ENCODE measurements at regions not wholly inside any gene's neighbourhood (a gene's known extent, or its start where the extent isn't known, plus 50 kb on each side); places are given as distances from the start of the nearest gene placed in this dataset.
"Not testable (repeated sequence)": the region's sequence is repeated elsewhere in the genome, so short reads cannot be mapped to it uniquely, and the experiment has no call there.

DNA sequence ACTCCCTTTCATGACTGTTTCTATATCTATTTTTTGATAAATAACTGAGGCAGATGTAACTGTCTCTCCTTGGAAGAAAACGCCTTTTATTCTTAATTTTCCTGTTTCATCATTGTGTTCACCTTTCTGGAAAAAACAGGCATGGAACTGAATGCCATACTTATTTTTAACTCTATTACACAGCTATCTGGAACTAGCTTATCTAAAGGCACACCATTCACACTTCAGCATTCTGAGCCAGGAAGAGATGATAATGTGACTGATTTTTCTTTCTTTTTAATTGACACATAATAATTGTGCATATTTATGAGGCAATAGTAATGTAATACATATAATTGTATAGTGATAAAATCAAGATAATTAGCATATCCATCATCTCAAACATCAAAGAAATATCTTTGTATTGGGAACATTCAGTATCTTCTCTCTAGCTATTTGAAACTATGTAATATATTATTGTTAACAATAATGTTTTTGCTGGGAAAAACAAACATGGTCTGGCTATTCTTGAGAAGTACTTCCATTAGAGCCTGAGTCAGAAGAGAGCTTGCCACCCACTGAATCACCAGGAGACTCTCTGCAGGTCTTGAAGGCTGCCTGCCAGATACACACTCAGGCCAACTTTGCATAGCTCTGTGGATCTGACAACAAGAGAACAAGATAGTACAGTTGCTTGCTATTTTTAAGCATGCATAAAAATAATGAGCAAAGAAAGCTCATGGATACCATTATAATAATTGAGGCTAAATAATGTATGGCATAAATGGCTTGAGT, 501.0 kb upstream of the EDIL3 start:
- TF ChIP-seq TAF1 (IDR thresholded peaks at IDR 0.05; ENCODE audit: low read depth, low read length) (no peak), SPI1 (IDR thresholded peaks at IDR 0.05; ENCODE audit: low read depth, low read length) (no peak), POLR2AphosphoS5 (IDR thresholded peaks at IDR 0.05; ENCODE audit: low read depth, low read length) (no peak), POU2F2 (IDR thresholded peaks at IDR 0.05; ENCODE audit: low read depth, low read length) (no peak), POLR2A (IDR thresholded peaks at IDR 0.05; ENCODE audit: low read depth, low read length) (no peak), PAX5 (IDR thresholded peaks at IDR 0.05; ENCODE audit: insufficient read depth, low read length, severe bottlenecking) (no peak)
- DNase-seq (ENCODE audit: insufficient read length, low spot score) (no peak), FAIRE-seq (no peak)

DNA sequence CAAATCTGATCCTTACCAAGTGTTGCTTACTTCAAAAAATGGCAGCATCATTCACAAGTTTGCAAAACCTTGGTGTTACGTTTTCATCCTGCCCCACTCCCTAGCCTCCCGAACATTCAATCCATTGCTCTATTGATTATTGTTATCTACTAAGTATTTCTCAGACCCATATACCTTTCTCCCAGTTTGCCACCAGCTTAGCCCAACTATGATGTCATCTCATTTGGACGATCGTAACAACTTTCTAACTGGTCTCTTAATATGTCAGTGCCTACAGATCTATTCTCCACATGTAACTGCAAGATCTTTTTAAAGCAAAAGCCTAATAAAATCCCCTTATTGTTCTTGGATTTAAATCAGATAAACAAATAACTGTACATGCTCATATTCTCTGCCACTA, 497.1 kb upstream of the EDIL3 start:
- FAIRE-seq (no peak), DNase-seq (ENCODE audit: insufficient read length, low spot score) (no peak)
- TF ChIP-seq PAX5 (IDR thresholded peaks at IDR 0.05; ENCODE audit: insufficient read depth, low read length, severe bottlenecking) = no peak
- TF ChIP-seq SPI1 (IDR thresholded peaks at IDR 0.05; ENCODE audit: low read depth, low read length) = no peak
- no peak for TF ChIP-seq POLR2A (IDR thresholded peaks at IDR 0.05; ENCODE audit: low read depth, low read length)
- no peak for TF ChIP-seq TAF1 (IDR thresholded peaks at IDR 0.05; ENCODE audit: low read depth, low read length)

DNA sequence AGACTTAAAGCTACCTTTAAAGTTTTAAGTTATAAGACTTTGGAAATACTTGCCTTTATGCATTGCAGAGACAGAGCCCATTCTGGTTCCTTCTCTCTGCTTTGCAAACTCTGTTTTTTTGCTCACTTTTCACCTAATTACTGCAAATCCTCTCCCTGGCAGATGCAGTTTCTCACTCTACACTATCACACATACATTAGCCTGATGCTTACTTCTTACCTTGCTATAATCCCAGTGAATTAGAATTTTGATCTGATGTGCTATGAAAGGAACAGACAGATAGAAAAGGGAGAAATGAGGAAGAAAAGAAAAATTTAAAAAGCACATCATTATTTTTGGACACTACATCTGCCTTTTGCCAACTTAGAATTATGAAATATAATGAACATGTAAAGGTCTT, 489.5 kb upstream of the EDIL3 start:
- no peak for DNase-seq (ENCODE audit: insufficient read length, low spot score)
- no peak for FAIRE-seq
- no peak for TF ChIP-seq POU2F2 (IDR thresholded peaks at IDR 0.05; ENCODE audit: low read depth, low read length)
- no peak for TF ChIP-seq TAF1 (IDR thresholded peaks at IDR 0.05; ENCODE audit: low read depth, low read length)
- no peak for TF ChIP-seq SPI1 (IDR thresholded peaks at IDR 0.05; ENCODE audit: low read depth, low read length)
- TF ChIP-seq PAX5 (IDR thresholded peaks at IDR 0.05; ENCODE audit: insufficient read depth, low read length, severe bottlenecking) = no peak
- TF ChIP-seq POLR2AphosphoS5 (IDR thresholded peaks at IDR 0.05; ENCODE audit: low read depth, low read length) = no peak
- no peak for TF ChIP-seq POLR2A (IDR thresholded peaks at IDR 0.05; ENCODE audit: low read depth, low read length)

DNA sequence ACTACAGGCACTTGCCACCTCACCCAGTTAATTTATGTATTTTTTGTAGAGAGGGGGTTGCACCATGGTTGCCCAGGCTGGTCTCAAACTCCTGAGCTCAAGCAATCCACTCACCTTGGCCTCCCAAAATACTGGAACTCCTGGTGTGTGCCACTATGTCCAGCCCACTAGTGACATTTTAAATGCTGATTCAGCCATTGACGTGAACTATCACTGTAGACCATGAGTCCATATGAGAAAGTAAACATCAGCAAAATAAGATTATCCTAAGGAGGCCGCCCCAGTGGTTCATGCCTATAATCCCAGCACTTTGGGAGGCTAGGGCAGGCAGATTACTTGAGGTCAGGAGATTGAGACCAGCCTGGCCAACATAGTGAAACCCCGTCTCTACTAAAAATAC, 488.1 kb upstream of the EDIL3 start:
- DNase-seq (ENCODE audit: insufficient read length, low spot score) (no peak), FAIRE-seq (no peak)
- TF ChIP-seq TAF1 (IDR thresholded peaks at IDR 0.05; ENCODE audit: low read depth, low read length) (no peak), POLR2A (IDR thresholded peaks at IDR 0.05; ENCODE audit: low read depth, low read length) (no peak), PAX5 (IDR thresholded peaks at IDR 0.05; ENCODE audit: insufficient read depth, low read length, severe bottlenecking) (no peak), POU2F2 (IDR thresholded peaks at IDR 0.05; ENCODE audit: low read depth, low read length) (no peak), SPI1 (IDR thresholded peaks at IDR 0.05; ENCODE audit: low read depth, low read length) (no peak), POLR2AphosphoS5 (IDR thresholded peaks at IDR 0.05; ENCODE audit: low read depth, low read length) (no peak)

DNA sequence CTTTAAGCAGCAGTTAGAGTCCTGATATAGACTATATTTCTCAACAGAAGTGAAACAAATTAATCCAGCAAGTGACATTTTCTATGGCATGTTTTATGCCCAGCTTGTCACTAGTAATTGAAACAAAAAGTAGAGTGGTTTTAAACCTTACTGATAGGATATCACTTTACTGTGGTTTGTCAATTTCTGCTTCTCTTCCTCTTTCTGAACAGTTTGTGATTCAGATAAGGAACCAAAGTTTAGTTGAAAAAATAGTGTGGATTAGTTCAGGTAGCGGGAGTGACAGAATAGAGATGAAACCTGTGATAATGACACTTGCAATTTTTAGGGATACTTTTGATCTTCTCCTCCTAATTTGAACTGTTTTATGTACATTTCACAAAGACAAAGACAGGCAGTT, 485.7 kb upstream of the EDIL3 start:
- FAIRE-seq (no peak), DNase-seq (ENCODE audit: insufficient read length, low spot score) (no peak)
- no peak for TF ChIP-seq POLR2AphosphoS5 (IDR thresholded peaks at IDR 0.05; ENCODE audit: low read depth, low read length)
- TF ChIP-seq PAX5 (IDR thresholded peaks at IDR 0.05; ENCODE audit: insufficient read depth, low read length, severe bottlenecking) = no peak
- no peak for TF ChIP-seq TAF1 (IDR thresholded peaks at IDR 0.05; ENCODE audit: low read depth, low read length)
- no peak for TF ChIP-seq SPI1 (IDR thresholded peaks at IDR 0.05; ENCODE audit: low read depth, low read length)
- TF ChIP-seq POU2F2 (IDR thresholded peaks at IDR 0.05; ENCODE audit: low read depth, low read length) = no peak
- no peak for TF ChIP-seq POLR2A (IDR thresholded peaks at IDR 0.05; ENCODE audit: low read depth, low read length)

DNA sequence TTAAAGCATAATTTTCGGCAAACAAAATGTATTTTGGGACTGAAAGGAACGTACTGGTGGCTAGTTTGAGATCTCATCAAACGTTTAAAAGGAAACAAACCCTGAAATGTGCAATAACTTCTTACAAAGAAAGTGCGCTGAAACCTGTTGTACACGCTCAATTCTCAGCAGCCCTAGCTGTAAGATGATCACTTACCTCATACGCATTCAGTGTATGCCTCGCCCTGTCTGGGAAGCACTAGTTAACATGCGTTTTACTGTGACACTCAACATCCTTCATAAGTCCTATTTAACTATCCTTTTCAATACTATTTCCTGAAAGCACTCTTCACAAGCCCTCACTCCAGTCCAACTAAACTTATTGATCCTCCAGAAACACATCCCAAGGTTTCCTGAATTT, 485.0 kb upstream of the EDIL3 start:
- FAIRE-seq = no peak
- DNase-seq (ENCODE audit: insufficient read length, low spot score) = no peak
- TF ChIP-seq POU2F2 (IDR thresholded peaks at IDR 0.05; ENCODE audit: low read depth, low read length) = no peak
- TF ChIP-seq POLR2A (IDR thresholded peaks at IDR 0.05; ENCODE audit: low read depth, low read length) = no peak
- no peak for TF ChIP-seq PAX5 (IDR thresholded peaks at IDR 0.05; ENCODE audit: insufficient read depth, low read length, severe bottlenecking)
- TF ChIP-seq TAF1 (IDR thresholded peaks at IDR 0.05; ENCODE audit: low read depth, low read length) = no peak
- TF ChIP-seq POLR2AphosphoS5 (IDR thresholded peaks at IDR 0.05; ENCODE audit: low read depth, low read length) = no peak
- no peak for TF ChIP-seq SPI1 (IDR thresholded peaks at IDR 0.05; ENCODE audit: low read depth, low read length)

DNA sequence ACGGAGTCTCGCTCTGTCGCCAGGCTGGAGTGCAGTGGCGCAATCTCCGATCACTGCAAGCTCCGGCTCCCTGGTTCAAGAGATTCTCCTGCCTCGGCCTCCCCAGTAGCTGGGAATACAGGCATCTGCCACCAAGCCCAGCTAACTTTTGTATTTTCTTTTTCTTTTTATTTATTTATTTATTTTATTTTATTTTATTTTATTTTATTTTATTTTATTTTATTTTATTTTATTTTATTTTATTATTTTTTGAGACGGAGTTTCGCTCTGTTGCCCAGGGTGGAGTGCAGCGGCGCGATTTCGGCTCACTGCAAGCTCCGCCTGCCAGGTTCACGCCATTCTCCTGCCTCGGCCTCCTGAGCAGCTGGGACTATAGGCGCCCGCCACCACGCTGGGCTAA, 479.3 kb upstream of the EDIL3 start:
- DNase-seq (ENCODE audit: insufficient read length, low spot score); FAIRE-seq: not testable (repeated sequence)

DNA sequence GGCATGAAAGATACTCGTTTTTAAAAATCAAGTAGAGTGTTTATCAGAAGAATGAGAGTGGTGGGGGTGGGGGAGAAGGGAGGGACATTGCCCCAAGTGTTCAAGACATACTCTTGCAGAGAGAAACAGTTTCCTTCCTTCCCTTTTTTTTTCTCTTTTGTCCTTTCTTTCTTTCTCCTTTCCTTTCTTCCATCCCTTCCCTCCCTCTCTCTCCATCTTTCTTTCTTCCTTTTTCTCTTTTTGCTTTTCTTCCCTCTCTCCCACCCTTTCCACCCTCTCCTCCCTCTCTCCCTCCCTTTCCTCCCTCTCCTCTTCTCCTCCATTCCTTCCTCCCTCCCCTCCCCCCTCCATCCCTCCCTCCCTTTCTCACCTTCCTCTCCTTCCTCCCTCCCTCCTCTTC, 478.3 kb upstream of the EDIL3 start:
- DNase-seq (ENCODE audit: insufficient read length, low spot score) (no peak), FAIRE-seq (no peak)
- TF ChIP-seq PAX5 (IDR thresholded peaks at IDR 0.05; ENCODE audit: insufficient read depth, low read length, severe bottlenecking) (no peak), SPI1 (IDR thresholded peaks at IDR 0.05; ENCODE audit: low read depth, low read length) (no peak), TAF1 (IDR thresholded peaks at IDR 0.05; ENCODE audit: low read depth, low read length) (no peak), POU2F2 (IDR thresholded peaks at IDR 0.05; ENCODE audit: low read depth, low read length) (no peak), POLR2AphosphoS5 (IDR thresholded peaks at IDR 0.05; ENCODE audit: low read depth, low read length) (no peak), POLR2A (IDR thresholded peaks at IDR 0.05; ENCODE audit: low read depth, low read length) (no peak)

DNA sequence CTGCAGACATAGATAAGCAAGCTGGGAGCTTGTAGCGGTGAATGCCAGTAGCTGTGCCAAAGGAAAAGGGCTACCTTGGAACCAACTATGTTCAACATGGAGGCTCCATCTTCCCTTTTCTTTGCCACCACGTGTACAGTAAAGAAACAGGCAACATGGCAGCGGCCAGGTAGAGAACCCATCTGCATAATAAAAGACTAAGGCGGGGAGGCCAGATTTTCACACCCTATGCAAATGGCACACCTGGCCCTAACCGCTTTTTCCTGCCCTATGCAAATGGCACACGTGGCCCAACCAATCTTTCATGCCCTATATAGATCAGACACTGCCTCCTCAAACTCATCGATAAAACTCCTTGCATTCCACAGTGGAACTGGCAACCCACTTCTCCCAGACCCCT, 477.5 kb upstream of the EDIL3 start:
- FAIRE-seq (no peak), DNase-seq (ENCODE audit: insufficient read length, low spot score) (no peak)
- no peak for TF ChIP-seq POLR2A (IDR thresholded peaks at IDR 0.05; ENCODE audit: low read depth, low read length)

DNA sequence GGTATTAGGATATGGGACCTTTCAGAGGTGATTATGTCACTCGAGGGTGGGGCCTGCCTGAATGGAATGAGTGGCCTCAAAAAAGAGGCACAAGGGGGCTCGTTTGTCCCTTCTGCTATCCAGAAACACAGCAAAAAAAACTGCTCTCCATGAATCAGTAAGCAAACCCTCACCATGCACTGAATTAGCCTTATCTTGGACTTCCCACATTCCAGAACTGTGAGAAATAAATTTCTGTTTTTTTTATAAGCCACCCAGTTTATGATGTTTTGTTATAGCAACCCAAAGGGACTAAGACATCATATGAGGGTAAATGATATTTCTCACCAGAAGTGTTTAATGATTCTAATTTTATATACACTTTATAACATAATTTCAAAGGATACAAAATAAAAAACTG, 476.6 kb upstream of the EDIL3 start:
- TF ChIP-seq POLR2A (IDR thresholded peaks at IDR 0.05; ENCODE audit: low read depth, low read length) (no peak), POLR2AphosphoS5 (IDR thresholded peaks at IDR 0.05; ENCODE audit: low read depth, low read length) (no peak), PAX5 (IDR thresholded peaks at IDR 0.05; ENCODE audit: insufficient read depth, low read length, severe bottlenecking) (no peak), SPI1 (IDR thresholded peaks at IDR 0.05; ENCODE audit: low read depth, low read length) (no peak), TAF1 (IDR thresholded peaks at IDR 0.05; ENCODE audit: low read depth, low read length) (no peak), POU2F2 (IDR thresholded peaks at IDR 0.05; ENCODE audit: low read depth, low read length) (no peak)
- FAIRE-seq (no peak), DNase-seq (ENCODE audit: insufficient read length, low spot score) (no peak)
